ENCODE measurements at regions not wholly inside any gene's neighbourhood (a gene's known extent, or its start where the extent isn't known, plus 50 kb on each side); places are given as distances from the start of the nearest gene placed in this dataset.

DNA sequence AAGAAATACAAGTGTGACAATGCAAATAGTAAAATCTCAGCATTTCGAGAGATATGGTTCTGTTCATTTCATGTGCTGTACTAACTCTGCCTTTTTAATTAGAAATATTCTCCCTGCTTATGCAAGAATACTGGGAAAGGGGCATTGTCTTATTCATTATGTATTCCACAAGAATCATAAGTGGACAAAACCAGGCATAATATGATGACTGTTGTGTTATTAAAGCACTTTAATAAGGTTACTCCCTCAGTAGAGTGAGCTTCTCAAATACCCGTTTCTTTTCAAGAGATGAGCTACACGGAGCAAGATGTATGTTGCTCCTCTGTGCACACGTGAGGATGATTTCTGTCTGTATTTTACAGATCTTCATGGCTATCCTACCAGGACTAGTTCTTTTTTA, 638.7 kb upstream of the FANCL start:
- TF ChIP-seq EZH2 (IDR thresholded peaks at IDR 0.05; ENCODE audit: insufficient read depth, poor library complexity, severe bottlenecking) (no peak), EZH2phosphoT487 (IDR thresholded peaks at IDR 0.05; ENCODE audit: insufficient read depth, low read depth) (no peak)

Data from GM23248 (cell line).